ENCODE measurements at regions not wholly inside any gene's neighbourhood (a gene's known extent, or its start where the extent isn't known, plus 50 kb on each side); places are given as distances from the start of the nearest gene placed in this dataset.

GRCh38 chr11:80726236-80726635, 1285.4 kb upstream of the TENM4 start:
- TF ChIP-seq CTCF (IDR thresholded peaks at IDR 0.05) (no peak), POLR2A (IDR thresholded peaks at IDR 0.05) (no peak)
- DNase-seq: no peak

GRCh38 chr11:80724366-80724765, 1283.5 kb upstream of the TENM4 start:
- no peaks in the 10 kb centered on the region for H3K27me3 ChIP-seq
- H3K27ac ChIP-seq: no peak overlapping the region
- no peaks in the 10 kb centered on the region for H3K9me3 ChIP-seq
- H3K4me1 ChIP-seq: no peaks in the 10 kb centered on the region
- TF ChIP-seq POLR2A (IDR thresholded peaks at IDR 0.05) (no peak), CTCF (IDR thresholded peaks at IDR 0.05) (no peak)
- DNase-seq: no peak
- H3K4me3 ChIP-seq: no peak overlapping the region
- H3K36me3 ChIP-seq: no peaks in the 10 kb centered on the region

More at GRCh38 chr11:80726236-80726635, 1285.4 kb upstream of the TENM4 start:
- Histone ChIP-seq H3K9me3 (no peaks in the 10 kb centered on the region), H3K4me1 (no peaks in the 10 kb centered on the region), H3K4me3 (no peak overlapping the region), H3K27me3 (no peaks in the 10 kb centered on the region), H3K27ac (no peak overlapping the region), H3K36me3 (no peaks in the 10 kb centered on the region)

- no peak for DNase-seq
- Histone ChIP-seq H3K27me3 (no peaks in the 10 kb centered on the region), H3K4me3 (no peak overlapping the region), H3K9me3 (no peaks in the 10 kb centered on the region), H3K4me1 (no peaks in the 10 kb centered on the region), H3K27ac (no peak overlapping the region), H3K36me3 (no peaks in the 10 kb centered on the region)
- TF ChIP-seq CTCF (IDR thresholded peaks at IDR 0.05) (no peak), POLR2A (IDR thresholded peaks at IDR 0.05) (no peak)
Observed at GRCh38 chr11:80722629-80723028, 1281.8 kb upstream of the TENM4 start.

- H3K4me1 ChIP-seq: no peaks in the 10 kb centered on the region
- no peak overlapping the region for H3K27ac ChIP-seq
- H3K9me3 ChIP-seq: no peaks in the 10 kb centered on the region
- no peak overlapping the region for H3K4me3 ChIP-seq
- no peaks in the 10 kb centered on the region for H3K36me3 ChIP-seq
- no peaks in the 10 kb centered on the region for H3K27me3 ChIP-seq
- TF ChIP-seq POLR2A (IDR thresholded peaks at IDR 0.05): no peak
- DNase-seq: no peak
Observed at GRCh38 chr11:80720295-80720694, 1279.5 kb upstream of the TENM4 start.

- H3K4me3 ChIP-seq: no peak overlapping the region
- no peak overlapping the region for H3K27ac ChIP-seq
- H3K36me3 ChIP-seq: no peaks in the 10 kb centered on the region
- H3K27me3 ChIP-seq: no peaks in the 10 kb centered on the region
- no peaks in the 10 kb centered on the region for H3K9me3 ChIP-seq
- H3K4me1 ChIP-seq: no peaks in the 10 kb centered on the region
- TF ChIP-seq CTCF (IDR thresholded peaks at IDR 0.05) (no peak), POLR2A (IDR thresholded peaks at IDR 0.05) (no peak)
- no peak for DNase-seq
Observed at GRCh38 chr11:80719292-80719646, 1278.4 kb upstream of the TENM4 start.

GRCh38 chr11:80718611-80719291, 1277.9 kb upstream of the TENM4 start:
- Histone ChIP-seq H3K9me3 (no peaks in the 10 kb centered on the region), H3K27ac (no peak overlapping the region)
- no peak for TF ChIP-seq CTCF (IDR thresholded peaks at IDR 0.05)
- no peak for TF ChIP-seq POLR2A (IDR thresholded peaks at IDR 0.05)

More at GRCh38 chr11:80718611-80719291, 1277.9 kb upstream of the TENM4 start:
- Histone ChIP-seq H3K4me1 (no peaks in the 10 kb centered on the region), H3K4me3 (no peak overlapping the region), H3K27me3 (no peaks in the 10 kb centered on the region), H3K36me3 (no peaks in the 10 kb centered on the region)
- no peak for DNase-seq

Data from Peyer's patch (tissue), 4 donors.